ENCODE measurements at regions not wholly inside any gene's neighbourhood (a gene's known extent, or its start where the extent isn't known, plus 50 kb on each side); places are given as distances from the start of the nearest gene placed in this dataset.

GRCh38 chr12:85516667-85517325 is 236.8 kb downstream of the ALX1 start:
- TF ChIP-seq, protein P1, sequence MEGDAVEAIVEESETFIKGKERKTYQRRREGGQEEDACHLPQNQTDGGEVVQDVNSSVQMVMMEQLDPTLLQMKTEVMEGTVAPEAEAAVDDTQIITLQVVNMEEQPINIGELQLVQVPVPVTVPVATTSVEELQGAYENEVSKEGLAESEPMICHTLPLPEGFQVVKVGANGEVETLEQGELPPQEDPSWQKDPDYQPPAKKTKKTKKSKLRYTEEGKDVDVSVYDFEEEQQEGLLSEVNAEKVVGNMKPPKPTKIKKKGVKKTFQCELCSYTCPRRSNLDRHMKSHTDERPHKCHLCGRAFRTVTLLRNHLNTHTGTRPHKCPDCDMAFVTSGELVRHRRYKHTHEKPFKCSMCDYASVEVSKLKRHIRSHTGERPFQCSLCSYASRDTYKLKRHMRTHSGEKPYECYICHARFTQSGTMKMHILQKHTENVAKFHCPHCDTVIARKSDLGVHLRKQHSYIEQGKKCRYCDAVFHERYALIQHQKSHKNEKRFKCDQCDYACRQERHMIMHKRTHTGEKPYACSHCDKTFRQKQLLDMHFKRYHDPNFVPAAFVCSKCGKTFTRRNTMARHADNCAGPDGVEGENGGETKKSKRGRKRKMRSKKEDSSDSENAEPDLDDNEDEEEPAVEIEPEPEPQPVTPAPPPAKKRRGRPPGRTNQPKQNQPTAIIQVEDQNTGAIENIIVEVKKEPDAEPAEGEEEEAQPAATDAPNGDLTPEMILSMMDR (conservative IDR thresholded peaks at IDR 0.05; ENCODE audit: low read depth, low read length): no peak
- TF ChIP-seq EZH2 (IDR thresholded peaks at IDR 0.05; ENCODE audit: borderline replicate concordance, low read depth, low read length, poor library complexity, severe bottlenecking): no peak

Measured in A673 (cell line).